CD4-positive, alpha-beta T cell (primary cell): ENCODE measurements at regions not wholly inside any gene's neighbourhood (a gene's known extent, or its start where the extent isn't known, plus 50 kb on each side); places are given as distances from the start of the nearest gene placed in this dataset.

Experiments
- ATAC-seq: fragments of 200-7000 bp; cut with Tn5 transposase; one replicate; pipeline ENCODE4 v1.10.0; 2022; ENCODE audit warnings: mild to moderate bottlenecking; ENCODE audit not compliant: poor library complexity
- CTCF ChIA-PET: fragments of 350-600 bp; sonication (Branson Sonifier 250); formaldehyde crosslinking; loops from one replicate; lab custom pipeline; 2021; ENCODE audit warnings: antibody characterized with exemption, inconsistent platforms; lab: Charles Lee
- POLR2A ChIA-PET: fragments of 350-600 bp; sonication (Branson Sonifier 250); formaldehyde crosslinking; loops from one replicate; lab custom pipeline; 2021; ENCODE audit warnings: antibody characterized with exemption, inconsistent platforms; lab: Charles Lee
- DNase-seq, 14 experiments: peaks; one replicate each; pipeline ENCODE4 v3.0.0-alpha.2; 2013 to 2020; ENCODE audit warnings: mixed read lengths in 2 of 14
- H3K27ac ChIP-seq, 2 donors: one replicate each; pipeline versions ENCODE4 v1.5.1 to v1.7.0; 2013; ENCODE audit warnings: low read length in 2 of 2, low read depth in 1 of 2, mild to moderate bottlenecking in 1 of 2
- H3K27me3 ChIP-seq, 2 experiments: 1 replicate in 1 of 2; 2 replicates in 1 of 2; pipeline versions ENCODE4 v1.6.1 to v1.7.0; 2013; ENCODE audit warnings: low read length in 2 of 2, control low read depth in 1 of 2, mild to moderate bottlenecking in 1 of 2, moderate library complexity in 1 of 2; ENCODE audit not compliant: insufficient read depth in 2 of 2, control insufficient read depth in 1 of 2
- H3K36me3 ChIP-seq: one replicate; pipeline ENCODE4 v1.6.1; 2013; ENCODE audit warnings: low read length, control low read depth; ENCODE audit not compliant: insufficient read depth
- H3K4me1 ChIP-seq: one replicate; pipeline ENCODE4 v1.6.1; 2013; ENCODE audit warnings: low read length, control low read depth; ENCODE audit not compliant: insufficient read depth
- H3K4me3 ChIP-seq: one replicate; pipeline ENCODE4 v1.5.1; 2013; ENCODE audit warnings: mild to moderate bottlenecking, low read length, moderate library complexity
- H3K9me3 ChIP-seq, 2 experiments: 1 replicate in 1 of 2; 2 replicates in 1 of 2; pipeline versions ENCODE4 v1.6.1 to v1.7.0; 2013; ENCODE audit warnings: low read length in 2 of 2, mild to moderate bottlenecking in 2 of 2, control low read depth in 1 of 2, moderate library complexity in 1 of 2; ENCODE audit not compliant: control insufficient read depth in 1 of 2, insufficient read depth in 1 of 2
- H3K27ac Mint-ChIP-seq: one replicate; pipeline ENCODE4 v1.8.0; 2020; ENCODE audit warnings: mixed read lengths
- H3K27me3 Mint-ChIP-seq: one replicate; pipeline ENCODE4 v1.8.0; 2021; ENCODE audit warnings: mixed read lengths
- H3K36me3 Mint-ChIP-seq: one replicate; pipeline ENCODE4 v1.8.0; 2021; ENCODE audit warnings: low read depth, mixed read lengths
- H3K4me1 Mint-ChIP-seq: one replicate; pipeline ENCODE4 v1.8.0; 2021; ENCODE audit warnings: low read depth, mixed read lengths
- H3K4me3 Mint-ChIP-seq: one replicate; pipeline ENCODE4 v1.8.0; 2020; ENCODE audit warnings: mild to moderate bottlenecking, mixed read lengths
- H3K9me3 Mint-ChIP-seq: one replicate; pipeline ENCODE4 v1.8.0; 2020; ENCODE audit warnings: mixed read lengths
- intact Hi-C, 2 experiments: fragments of 100-400 bp; cut with DNase I in 1 of 2; cut with micrococcal nuclease in 1 of 2; formaldehyde crosslinking; loops; one replicate each; pipeline versions ENCODE4 v1.15.1 to v1.9.0; 2023 to 2025; cut with DNase I, micrococcal nuclease
- TF ChIP-seq, protein P1 (sequence below): fragments of 200-600 bp; IDR thresholded peaks from one replicate; pipeline ENCODE4 v1.8.0; 2022; ENCODE audit warnings: antibody characterized with exemption, mild to moderate bottlenecking

- Mint-ChIP-seq H3K27ac (no peak overlapping the region), H3K4me1 (no peaks in the 10 kb centered on the region), H3K27me3 (no peaks in the 10 kb centered on the region), H3K4me3 (no peak overlapping the region), H3K9me3 (peaks cover 6% of the 10 kb centered on the region), H3K36me3 (no peaks in the 10 kb centered on the region)
- H3K9me3 ChIP-seq = peaks cover 0 to under 1% of the 10 kb centered on the region in 2 experiments
- TF ChIP-seq, protein P1, sequence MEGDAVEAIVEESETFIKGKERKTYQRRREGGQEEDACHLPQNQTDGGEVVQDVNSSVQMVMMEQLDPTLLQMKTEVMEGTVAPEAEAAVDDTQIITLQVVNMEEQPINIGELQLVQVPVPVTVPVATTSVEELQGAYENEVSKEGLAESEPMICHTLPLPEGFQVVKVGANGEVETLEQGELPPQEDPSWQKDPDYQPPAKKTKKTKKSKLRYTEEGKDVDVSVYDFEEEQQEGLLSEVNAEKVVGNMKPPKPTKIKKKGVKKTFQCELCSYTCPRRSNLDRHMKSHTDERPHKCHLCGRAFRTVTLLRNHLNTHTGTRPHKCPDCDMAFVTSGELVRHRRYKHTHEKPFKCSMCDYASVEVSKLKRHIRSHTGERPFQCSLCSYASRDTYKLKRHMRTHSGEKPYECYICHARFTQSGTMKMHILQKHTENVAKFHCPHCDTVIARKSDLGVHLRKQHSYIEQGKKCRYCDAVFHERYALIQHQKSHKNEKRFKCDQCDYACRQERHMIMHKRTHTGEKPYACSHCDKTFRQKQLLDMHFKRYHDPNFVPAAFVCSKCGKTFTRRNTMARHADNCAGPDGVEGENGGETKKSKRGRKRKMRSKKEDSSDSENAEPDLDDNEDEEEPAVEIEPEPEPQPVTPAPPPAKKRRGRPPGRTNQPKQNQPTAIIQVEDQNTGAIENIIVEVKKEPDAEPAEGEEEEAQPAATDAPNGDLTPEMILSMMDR = no peak
- no peak overlapping the region for H3K27ac ChIP-seq
- ChIA-PET POLR2A (no interaction called here), CTCF (no interaction called here)
- ATAC-seq (no peak), DNase-seq (no peak)
- H3K27me3 ChIP-seq = no peaks in the 10 kb centered on the region
- H3K4me3 ChIP-seq = no peak overlapping the region
- no peaks in the 10 kb centered on the region for H3K4me1 ChIP-seq
- no peaks in the 10 kb centered on the region for H3K36me3 ChIP-seq
- intact Hi-C loops = no loop called here
Measured at GRCh38 chr5:145544401-145544800, 290.7 kb downstream of the PRELID2 start.

- Histone ChIP-seq H3K27ac (no peak overlapping the region), H3K27me3 (no peaks in the 10 kb centered on the region), H3K4me1 (no peaks in the 10 kb centered on the region), H3K36me3 (no peaks in the 10 kb centered on the region), H3K9me3 (no peaks in the 10 kb centered on the region), H3K4me3 (no peak overlapping the region)
- ATAC-seq = no peak
- Mint-ChIP-seq H3K4me1 (no peaks in the 10 kb centered on the region), H3K36me3 (no peaks in the 10 kb centered on the region), H3K9me3 (peaks cover 6% of the 10 kb centered on the region), H3K27ac (no peak overlapping the region), H3K27me3 (no peaks in the 10 kb centered on the region), H3K4me3 (no peak overlapping the region)
- ChIA-PET POLR2A (no interaction called here), CTCF (no interaction called here)
- TF ChIP-seq, protein P1 = no peak
- intact Hi-C loops = no loop called here
- DNase-seq = no peak
Measured at GRCh38 chr5:145543968-145544367, 291.2 kb downstream of the PRELID2 start.

DNA sequence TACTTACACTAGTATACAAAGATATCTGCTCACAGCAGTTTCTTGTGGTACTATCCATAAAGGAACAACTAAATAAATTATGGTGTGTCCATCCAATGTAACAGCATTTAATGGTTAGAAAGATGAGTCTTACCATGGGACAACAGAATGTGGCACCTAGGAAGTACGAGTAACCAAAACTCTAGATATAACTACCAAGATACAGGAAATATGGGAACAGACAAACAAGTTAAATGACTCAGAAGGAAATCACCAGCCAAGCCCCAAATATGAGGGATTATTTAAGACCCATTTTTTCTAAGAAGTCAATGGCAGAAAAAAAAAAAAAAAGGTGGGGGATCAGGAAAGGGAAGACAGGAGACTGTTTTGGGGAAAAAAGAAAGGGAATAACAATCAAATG is 294.8 kb downstream of the PRELID2 start:
- no peaks in the 10 kb centered on the region for H3K4me1 Mint-ChIP-seq
- no peaks in the 10 kb centered on the region for H3K36me3 Mint-ChIP-seq
- CTCF ChIA-PET = no interaction called here
- Histone ChIP-seq H3K4me3 (no peak overlapping the region), H3K36me3 (no peaks in the 10 kb centered on the region), H3K4me1 (no peaks in the 10 kb centered on the region), H3K9me3 (no peaks in the 10 kb centered on the region), H3K27ac (no peak overlapping the region), H3K27me3 (no peaks in the 10 kb centered on the region)
- H3K4me3 Mint-ChIP-seq = no peak overlapping the region
- H3K9me3 Mint-ChIP-seq = peaks cover 14% of the 10 kb centered on the region
- TF ChIP-seq, protein P1 = no peak
- POLR2A ChIA-PET = no interaction called here
- no peak overlapping the region for H3K27ac Mint-ChIP-seq
- no peaks in the 10 kb centered on the region for H3K27me3 Mint-ChIP-seq
- ATAC-seq (no peak), DNase-seq (no peak)
- intact Hi-C loops = no loop called here
